ENCODE measurements at regions not wholly inside any gene's neighbourhood (a gene's known extent, or its start where the extent isn't known, plus 50 kb on each side); places are given as distances from the start of the nearest gene placed in this dataset.

- DNase-seq (ENCODE audit: low read depth) = no peak
- no peak overlapping the region for H3K4me3 ChIP-seq (ENCODE audit: low read length)
- TF ChIP-seq CTCF (conservative IDR thresholded peaks at IDR 0.05; ENCODE audit: low read length) = no peak
These were observed 429.4 kb downstream of the PCNX1 start for GRCh38 chr14:71336489-71337192.

GRCh38 chr14:71338153-71338552 lies 430.9 kb downstream of the PCNX1 start:
- H3K4me3 ChIP-seq (ENCODE audit: low read length) = no peak overlapping the region
- no peak for DNase-seq (ENCODE audit: low read depth)
- no peak for TF ChIP-seq CTCF (conservative IDR thresholded peaks at IDR 0.05; ENCODE audit: low read length)

GRCh38 chr14:71339650-71340415 lies 432.6 kb downstream of the PCNX1 start:
- H3K4me3 ChIP-seq (ENCODE audit: low read length) = no peak overlapping the region
- DNase-seq (ENCODE audit: low read depth) = no peak
- no peak for TF ChIP-seq CTCF (conservative IDR thresholded peaks at IDR 0.05; ENCODE audit: low read length)

- peak; percentile 46 for DNase-seq (ENCODE audit: low read depth)
- no peak overlapping the region for H3K4me3 ChIP-seq (ENCODE audit: low read length)
- TF ChIP-seq CTCF (conservative IDR thresholded peaks at IDR 0.05; ENCODE audit: low read length) = no peak
These were observed 433.9 kb downstream of the PCNX1 start for GRCh38 chr14:71341156-71341555.

- DNase-seq (ENCODE audit: low read depth) = no peak
- no peak overlapping the region for H3K4me3 ChIP-seq (ENCODE audit: low read length)
- TF ChIP-seq CTCF (conservative IDR thresholded peaks at IDR 0.05; ENCODE audit: low read length) = no peak
These were observed 436.5 kb downstream of the PCNX1 start for GRCh38 chr14:71343724-71344123.

GRCh38 chr14:71344506-71344905 lies 437.2 kb downstream of the PCNX1 start:
- no peak for TF ChIP-seq CTCF (conservative IDR thresholded peaks at IDR 0.05; ENCODE audit: low read length)

GRCh38 chr14:71346685-71347084 lies 439.4 kb downstream of the PCNX1 start:
- no peak overlapping the region for H3K4me3 ChIP-seq (ENCODE audit: low read length)
- no peak for TF ChIP-seq CTCF (conservative IDR thresholded peaks at IDR 0.05; ENCODE audit: low read length)

More at GRCh38 chr14:71344506-71344905, 437.2 kb downstream of the PCNX1 start:
- no peak for DNase-seq (ENCODE audit: low read depth)
- H3K4me3 ChIP-seq (ENCODE audit: low read length) = no peak overlapping the region

More at GRCh38 chr14:71346685-71347084, 439.4 kb downstream of the PCNX1 start:
- no peak for DNase-seq (ENCODE audit: low read depth)
